Forelimb muscle (tissue), 1 donor: ENCODE measurements at regions not wholly inside any gene's neighbourhood (a gene's known extent, or its start where the extent isn't known, plus 50 kb on each side); places are given as distances from the start of the nearest gene placed in this dataset.
A peak's percentile ranks its signal among the peaks of the same experiment; 100 is the strongest.
"Not testable (repeated sequence)": the region's sequence is repeated elsewhere in the genome, so short reads cannot be mapped to it uniquely, and the experiment has no call there.

Experiments
- DNase-seq: peaks from one replicate; pipeline ENCODE4 v3.0.0-alpha.2; 2013; ENCODE audit warnings: low read depth

DNA sequence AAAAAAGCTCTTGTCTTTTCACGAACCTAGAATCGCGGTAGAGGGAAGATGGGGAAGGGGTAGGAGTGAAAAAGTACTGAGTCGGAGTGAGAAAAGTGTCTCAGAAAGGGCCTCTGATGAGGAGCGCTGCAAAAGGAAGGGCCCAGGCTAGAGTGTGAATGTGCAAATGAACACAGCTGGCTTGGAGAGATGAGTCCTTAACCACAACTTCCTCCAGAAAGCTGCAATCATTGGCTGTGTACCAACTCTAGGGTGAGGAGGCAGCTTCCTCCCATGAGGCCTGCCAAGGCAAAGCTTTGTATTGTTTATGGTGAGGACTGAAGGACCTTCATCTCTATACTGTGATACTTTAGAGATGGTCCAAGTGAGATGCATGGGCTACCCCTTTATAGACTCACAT, 566.9 kb upstream of the ANO5 start:
- DNase-seq: no peak

DNA sequence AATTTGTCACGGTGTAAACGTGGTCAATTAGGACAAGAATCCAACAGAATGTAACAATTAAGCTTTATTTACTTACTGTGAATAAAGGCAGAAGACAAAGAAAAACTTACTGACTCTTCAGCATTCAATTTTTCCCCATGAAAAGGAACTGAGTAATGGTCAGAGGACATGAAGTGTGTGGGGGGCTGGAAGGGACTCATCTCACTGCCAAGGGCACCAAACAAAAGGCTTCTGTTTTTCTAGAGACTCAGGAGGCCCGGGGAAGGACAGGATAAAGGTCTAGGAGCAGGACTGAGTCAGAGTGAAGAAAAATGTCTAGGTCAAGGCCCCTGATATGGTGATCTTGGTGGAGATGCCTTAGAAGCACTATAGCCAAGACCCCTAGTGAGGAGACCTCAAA, 564.2 kb upstream of the ANO5 start:
- DNase-seq: no peak

GRCh38 chr11:21630934-21631478, 561.9 kb upstream of the ANO5 start:
- no peak for DNase-seq

DNA sequence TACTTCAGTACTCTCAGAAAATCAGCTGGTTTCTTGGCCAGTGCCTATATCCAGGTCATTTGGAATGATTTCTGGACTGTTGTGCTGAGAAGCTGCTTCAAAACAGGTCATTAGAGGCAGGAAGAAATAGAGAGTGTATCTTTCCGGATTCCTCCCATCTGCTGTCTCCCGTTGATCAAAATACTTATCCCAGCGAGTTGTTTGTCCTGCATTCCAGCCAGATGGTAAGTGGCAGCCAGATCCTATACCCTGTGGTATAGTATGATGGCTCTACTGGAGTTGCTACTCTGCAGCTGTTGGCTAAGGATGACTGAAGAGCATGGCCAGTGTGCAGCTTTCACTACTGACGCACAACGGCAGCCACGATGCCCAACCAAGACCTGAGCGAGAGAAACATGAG, 560.9 kb upstream of the ANO5 start:
- DNase-seq: no peak

DNA sequence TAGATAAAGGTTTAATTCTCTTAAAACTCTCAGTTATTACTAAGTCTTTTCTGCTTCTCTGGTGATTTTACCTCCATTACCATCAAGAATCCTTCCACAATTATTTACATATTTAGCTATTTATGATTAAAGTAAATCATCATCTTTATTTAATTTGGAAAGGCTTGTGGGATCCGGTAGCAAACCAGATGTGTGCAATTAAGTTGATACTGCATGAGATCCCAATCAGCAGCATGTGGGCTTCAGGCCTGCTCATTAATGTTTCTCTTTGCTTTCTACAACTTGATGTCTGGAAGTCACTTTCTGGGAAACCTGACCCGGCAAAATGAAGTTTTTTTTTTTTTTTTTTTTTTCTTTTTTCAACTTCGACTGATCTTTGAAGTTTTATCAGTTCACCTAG, 558.4 kb upstream of the ANO5 start:
- no peak for DNase-seq

- DNase-seq: no peak
These were observed 557.9 kb upstream of the ANO5 start for GRCh38 chr11:21634956-21635355.

GRCh38 chr11:21635394-21636145, 557.3 kb upstream of the ANO5 start:
- DNase-seq: no peak

DNA sequence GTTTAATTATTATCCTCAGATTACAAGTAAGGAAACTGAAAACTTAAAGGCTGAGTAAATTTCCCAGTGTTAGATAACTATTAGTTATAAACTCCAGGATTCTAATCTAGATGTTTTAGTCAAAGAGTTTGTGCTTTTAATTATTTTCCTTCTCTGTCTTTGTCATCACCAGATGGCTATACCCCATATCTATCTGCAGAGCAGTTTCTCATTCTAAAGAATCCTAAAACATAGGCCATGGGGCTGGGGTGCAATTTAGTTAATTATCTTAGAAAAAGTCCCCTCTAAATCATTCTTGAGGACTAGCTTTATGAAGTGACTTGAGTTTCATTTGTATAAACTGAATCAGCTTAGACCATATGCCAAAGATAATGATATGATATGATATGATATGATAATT, 556.3 kb upstream of the ANO5 start:
- no peak for DNase-seq

- DNase-seq: no peak
These were observed 552.4 kb upstream of the ANO5 start for GRCh38 chr11:21640491-21640890.

GRCh38 chr11:21641869-21642268, 551.0 kb upstream of the ANO5 start:
- DNase-seq: no peak

DNA sequence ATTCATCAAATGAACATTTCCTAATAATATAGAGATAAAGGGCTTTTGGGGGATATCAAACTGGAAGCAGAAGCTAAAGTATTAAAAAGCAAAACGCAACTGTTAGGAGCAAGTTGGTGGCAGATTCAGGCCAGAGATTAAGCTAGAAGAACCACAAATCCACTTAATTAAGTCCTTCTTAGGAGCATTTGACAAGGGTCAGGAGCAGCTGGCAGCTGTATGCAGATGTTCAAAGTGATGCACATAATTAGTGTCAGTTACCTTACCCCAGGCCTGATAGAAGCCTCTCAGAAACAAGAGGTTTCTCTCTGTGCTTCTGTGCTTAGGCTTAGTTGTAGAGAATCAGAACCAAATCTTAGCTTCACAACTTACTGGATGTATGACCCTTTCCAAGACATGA, 546.5 kb upstream of the ANO5 start:
- no peak for DNase-seq

DNA sequence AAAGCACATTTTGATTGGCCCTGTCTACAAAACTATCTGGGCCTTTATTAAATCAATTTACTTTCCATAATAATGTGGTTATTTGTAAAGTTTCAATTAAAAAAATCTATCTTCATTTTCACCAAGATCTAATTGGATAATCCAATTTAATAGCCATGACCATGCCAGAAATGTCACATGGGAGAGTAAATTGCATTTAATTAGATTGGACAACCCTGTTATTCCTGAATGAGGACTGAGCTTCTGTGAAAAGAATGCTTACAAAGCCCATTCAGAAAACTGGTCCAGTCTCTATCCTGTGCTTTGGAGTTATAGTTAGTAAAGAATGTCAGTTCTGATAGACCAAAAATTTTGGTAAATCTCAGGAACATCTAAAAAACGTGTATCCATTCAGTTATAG, 541.9 kb upstream of the ANO5 start:
- no peak for DNase-seq

DNA sequence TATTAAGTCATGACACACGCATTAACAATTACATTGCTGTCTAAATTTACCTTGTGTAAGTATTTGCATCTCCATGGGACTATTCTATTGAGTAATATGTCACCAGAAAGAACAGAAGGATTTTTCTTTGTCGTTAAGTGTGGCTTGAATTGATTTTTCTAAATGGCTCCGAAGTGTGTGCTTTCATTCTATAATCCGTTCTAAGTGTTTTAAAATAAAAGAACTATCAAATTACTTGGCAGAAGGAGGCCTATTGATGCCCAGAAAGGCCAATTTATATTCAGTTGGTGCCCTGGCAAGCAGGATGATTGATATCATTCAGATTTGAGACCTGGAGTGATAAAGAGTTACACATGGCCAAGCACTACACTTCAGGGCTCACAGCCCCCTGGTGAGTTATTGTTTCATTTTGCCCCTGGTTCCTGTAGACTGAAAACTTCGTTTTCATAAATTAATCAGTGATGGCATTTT, 538.9 kb upstream of the ANO5 start:
- DNase-seq: no peak

DNA sequence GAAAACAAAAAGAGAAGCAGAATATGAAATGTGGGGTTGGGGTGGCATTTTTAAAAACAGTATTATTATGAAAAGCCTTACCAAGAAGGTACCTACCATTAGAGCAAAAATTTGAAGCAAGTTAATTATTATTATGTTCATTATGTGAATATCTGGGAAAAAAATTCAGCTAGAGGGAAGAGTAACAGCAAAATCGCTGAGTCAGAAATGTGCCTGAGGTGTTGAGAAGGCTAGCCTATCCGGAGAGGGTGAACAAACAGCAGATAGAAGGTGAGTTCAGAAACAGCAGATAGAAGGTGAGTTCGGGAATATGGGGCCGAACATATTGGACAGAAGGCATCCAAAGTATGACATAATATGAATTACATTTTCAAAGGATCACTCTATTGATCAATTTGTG, 536.8 kb upstream of the ANO5 start:
- DNase-seq: no peak

DNA sequence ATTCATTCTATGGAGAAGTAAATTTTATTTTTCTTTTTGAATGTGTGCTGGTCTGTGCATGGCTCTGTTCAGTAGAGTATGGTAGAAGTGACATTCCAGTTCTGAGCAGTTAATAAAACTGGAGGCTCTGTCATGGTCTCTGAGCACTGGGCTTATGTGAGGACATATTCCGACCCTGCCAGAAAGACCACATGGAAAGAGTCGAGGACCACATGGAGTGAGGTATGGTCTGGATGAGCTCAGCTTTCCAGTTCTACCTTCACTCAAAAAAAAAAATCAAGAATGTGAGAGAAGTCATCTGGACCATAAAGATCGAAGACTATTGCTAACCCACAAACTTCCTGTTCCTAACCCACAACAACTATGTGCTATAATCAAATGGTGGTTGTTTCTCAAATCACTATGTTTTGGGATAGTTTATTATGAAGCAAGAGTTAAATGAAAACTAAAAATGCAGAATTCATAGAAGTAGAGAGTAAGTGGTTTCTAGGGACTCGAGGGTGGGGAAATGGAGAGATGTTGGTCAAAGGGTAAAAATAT, 534.2 kb upstream of the ANO5 start:
- DNase-seq: no peak

- DNase-seq: not testable (repeated sequence)
These were observed 533.5 kb upstream of the ANO5 start for GRCh38 chr11:21659377-21659776.

DNA sequence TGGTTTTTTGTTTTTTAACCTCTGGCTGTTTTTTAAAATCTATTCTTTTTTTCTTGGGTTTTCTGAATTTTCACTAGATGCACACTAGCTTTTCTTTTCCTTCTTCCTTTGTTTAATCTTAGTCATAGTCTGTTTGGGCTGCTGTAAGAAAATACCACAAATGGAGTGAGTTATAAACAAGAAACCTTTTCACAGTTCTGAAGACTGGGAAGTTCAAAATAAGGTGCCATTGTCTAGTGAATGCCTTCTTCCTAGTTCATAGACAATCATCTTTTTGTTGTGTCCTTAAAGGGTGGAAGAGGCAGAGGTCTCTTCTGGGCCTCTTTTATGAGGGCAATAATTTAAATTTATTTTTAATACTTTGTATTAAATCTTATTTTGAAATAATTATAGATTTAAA, 532.9 kb upstream of the ANO5 start:
- no peak for DNase-seq

- DNase-seq: no peak
These were observed 517.8 kb upstream of the ANO5 start for GRCh38 chr11:21675049-21675616.

DNA sequence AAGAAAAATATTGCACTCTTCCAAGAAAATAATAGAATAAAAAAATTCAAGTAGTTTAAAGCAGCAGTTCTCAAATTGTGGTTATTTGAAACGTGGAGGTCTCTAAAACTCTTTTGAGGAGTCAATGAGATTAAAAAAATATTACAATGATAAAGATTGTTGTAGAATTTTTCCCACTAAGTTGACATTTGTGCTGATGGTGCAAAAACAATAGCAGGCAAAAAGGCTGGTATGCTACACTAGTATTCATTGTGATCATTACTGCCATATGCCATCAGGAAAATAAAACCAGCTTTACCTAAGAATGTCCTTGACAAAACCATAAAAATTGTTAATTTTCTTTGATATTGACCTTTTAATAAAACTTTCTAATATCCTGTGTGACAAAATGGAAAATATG, 505.2 kb upstream of the ANO5 start:
- DNase-seq: no peak

DNA sequence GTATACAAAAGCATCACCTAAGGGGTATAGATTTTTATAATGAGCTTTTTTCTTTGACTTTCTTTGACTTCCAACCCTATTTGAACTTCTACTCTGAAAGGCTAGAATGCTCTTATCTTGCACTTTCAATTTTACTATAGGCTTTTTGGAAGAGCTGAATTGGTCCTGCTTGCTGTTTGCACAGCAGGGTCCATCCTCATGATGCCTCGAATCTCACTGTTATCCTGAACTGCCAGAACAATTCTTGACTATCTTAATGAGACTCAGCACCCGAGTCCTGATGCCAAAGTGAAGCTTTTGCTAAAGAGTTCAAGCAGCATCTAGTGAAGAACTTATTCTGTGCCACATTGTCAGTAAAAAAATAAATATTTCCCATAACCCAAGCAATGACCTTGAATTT, 488.3 kb upstream of the ANO5 start:
- no peak for DNase-seq

GRCh38 chr11:21707116-21707739, 485.7 kb upstream of the ANO5 start:
- no peak for DNase-seq

- peak; percentile 1 for DNase-seq
These were observed 482.1 kb upstream of the ANO5 start for GRCh38 chr11:21710809-21711208.

GRCh38 chr11:21711341-21711740, 481.5 kb upstream of the ANO5 start:
- no peak for DNase-seq
